Astrocyte of the cerebellum (primary cell): ENCODE measurements at regions not wholly inside any gene's neighbourhood (a gene's known extent, or its start where the extent isn't known, plus 50 kb on each side); places are given as distances from the start of the nearest gene placed in this dataset.

Experiments
- DNase-seq: peaks from one replicate; pipeline ENCODE4 v3.0.0-alpha.2; 2011; ENCODE audit warnings: low read depth
- H3K4me3 ChIP-seq: 2 replicates; pipeline ENCODE4 v1.5.1; 2011; ENCODE audit warnings: mild to moderate bottlenecking, low read depth, low read length, moderate library complexity
- in situ Hi-C: cut with HindIII; loops from 2 replicates; pipeline ENCODE4 v1.10.0; 2017; ENCODE audit warnings: low sequenced_read_pairs
- TF ChIP-seq, protein P1 (sequence below): IDR thresholded peaks from 2 replicates; pipeline ENCODE4 v1.5.1; 2012; ENCODE audit warnings: low read length, low read depth, moderate library complexity, mild to moderate bottlenecking; ENCODE audit errors: missing control alignments

GRCh38 chr11:88231894-88232482 is 56.7 kb upstream of the RAB38 start:
- TF ChIP-seq, protein P1, sequence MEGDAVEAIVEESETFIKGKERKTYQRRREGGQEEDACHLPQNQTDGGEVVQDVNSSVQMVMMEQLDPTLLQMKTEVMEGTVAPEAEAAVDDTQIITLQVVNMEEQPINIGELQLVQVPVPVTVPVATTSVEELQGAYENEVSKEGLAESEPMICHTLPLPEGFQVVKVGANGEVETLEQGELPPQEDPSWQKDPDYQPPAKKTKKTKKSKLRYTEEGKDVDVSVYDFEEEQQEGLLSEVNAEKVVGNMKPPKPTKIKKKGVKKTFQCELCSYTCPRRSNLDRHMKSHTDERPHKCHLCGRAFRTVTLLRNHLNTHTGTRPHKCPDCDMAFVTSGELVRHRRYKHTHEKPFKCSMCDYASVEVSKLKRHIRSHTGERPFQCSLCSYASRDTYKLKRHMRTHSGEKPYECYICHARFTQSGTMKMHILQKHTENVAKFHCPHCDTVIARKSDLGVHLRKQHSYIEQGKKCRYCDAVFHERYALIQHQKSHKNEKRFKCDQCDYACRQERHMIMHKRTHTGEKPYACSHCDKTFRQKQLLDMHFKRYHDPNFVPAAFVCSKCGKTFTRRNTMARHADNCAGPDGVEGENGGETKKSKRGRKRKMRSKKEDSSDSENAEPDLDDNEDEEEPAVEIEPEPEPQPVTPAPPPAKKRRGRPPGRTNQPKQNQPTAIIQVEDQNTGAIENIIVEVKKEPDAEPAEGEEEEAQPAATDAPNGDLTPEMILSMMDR: peak; percentile 72
- peak; percentile 23 for DNase-seq
- in situ Hi-C loops: no loop called here

GRCh38 chr11:88229303-88229702 is 54.1 kb upstream of the RAB38 start:
- no peak overlapping the region for H3K4me3 ChIP-seq
- TF ChIP-seq, protein P1: no peak
- DNase-seq: no peak
- in situ Hi-C loops: no loop called here

More at GRCh38 chr11:88231894-88232482, 56.7 kb upstream of the RAB38 start:
- H3K4me3 ChIP-seq: no peak overlapping the region
